ENCODE measurements at regions not wholly inside any gene's neighbourhood (a gene's known extent, or its start where the extent isn't known, plus 50 kb on each side); places are given as distances from the start of the nearest gene placed in this dataset.

DNA sequence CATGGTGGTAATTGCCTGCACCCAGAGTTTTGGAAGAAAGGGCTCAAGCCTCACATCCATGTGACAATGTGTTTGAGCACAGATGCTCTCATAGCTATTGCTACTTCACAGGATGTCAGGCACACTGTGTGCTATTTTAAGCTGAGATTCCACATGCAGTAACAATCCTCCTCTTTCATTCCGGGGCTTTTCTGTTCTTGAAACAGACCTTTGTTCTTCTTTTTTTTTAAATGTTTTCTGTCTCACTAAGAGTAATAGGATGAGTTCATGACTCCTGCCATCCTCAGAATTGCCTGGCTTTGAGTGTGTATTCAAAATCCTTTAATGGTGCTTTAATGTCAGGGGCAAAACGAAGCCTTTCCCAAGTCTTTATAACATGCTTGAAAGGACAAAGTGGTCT lies 198.9 kb downstream of the ABCC12 start:
- TF ChIP-seq, protein P1, sequence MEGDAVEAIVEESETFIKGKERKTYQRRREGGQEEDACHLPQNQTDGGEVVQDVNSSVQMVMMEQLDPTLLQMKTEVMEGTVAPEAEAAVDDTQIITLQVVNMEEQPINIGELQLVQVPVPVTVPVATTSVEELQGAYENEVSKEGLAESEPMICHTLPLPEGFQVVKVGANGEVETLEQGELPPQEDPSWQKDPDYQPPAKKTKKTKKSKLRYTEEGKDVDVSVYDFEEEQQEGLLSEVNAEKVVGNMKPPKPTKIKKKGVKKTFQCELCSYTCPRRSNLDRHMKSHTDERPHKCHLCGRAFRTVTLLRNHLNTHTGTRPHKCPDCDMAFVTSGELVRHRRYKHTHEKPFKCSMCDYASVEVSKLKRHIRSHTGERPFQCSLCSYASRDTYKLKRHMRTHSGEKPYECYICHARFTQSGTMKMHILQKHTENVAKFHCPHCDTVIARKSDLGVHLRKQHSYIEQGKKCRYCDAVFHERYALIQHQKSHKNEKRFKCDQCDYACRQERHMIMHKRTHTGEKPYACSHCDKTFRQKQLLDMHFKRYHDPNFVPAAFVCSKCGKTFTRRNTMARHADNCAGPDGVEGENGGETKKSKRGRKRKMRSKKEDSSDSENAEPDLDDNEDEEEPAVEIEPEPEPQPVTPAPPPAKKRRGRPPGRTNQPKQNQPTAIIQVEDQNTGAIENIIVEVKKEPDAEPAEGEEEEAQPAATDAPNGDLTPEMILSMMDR (IDR thresholded peaks at IDR 0.05) = no peak
- no peak for TF ChIP-seq POLR2A (IDR thresholded peaks at IDR 0.05)
